ENCODE measurements at regions not wholly inside any gene's neighbourhood (a gene's known extent, or its start where the extent isn't known, plus 50 kb on each side); places are given as distances from the start of the nearest gene placed in this dataset.
A peak's percentile ranks its signal among the peaks of the same experiment; 100 is the strongest.

GRCh38 chr1:194103516-194104246 is 917.3 kb upstream of the B3GALT2 start:
- no TSS peak for BruUV-seq (replicated peaks)
- H2AFZ ChIP-seq (ENCODE audit: low read length), result no peak overlapping the region
- H3K9me3 ChIP-seq (ENCODE audit: low read length), result no peaks in the 10 kb centered on the region
- H3K4me3 ChIP-seq (ENCODE audit: low read depth, low read length, poor library complexity, severe bottlenecking), result no peak overlapping the region
- no peaks in the 10 kb centered on the region for H3K79me2 ChIP-seq (ENCODE audit: insufficient read depth, low read depth, low read length)
- no peaks in the 10 kb centered on the region for H3K36me3 ChIP-seq (ENCODE audit: insufficient read depth, low read length)
- DNase-seq (ENCODE audit: low spot score), result no peak
- POLR2A ChIA-PET, result interaction anchor here (2.6 kb wide), 1 partner anchor 10 kb away, joined by 8 read pairs; no protein-coding TSS in a partner anchor
- H4K20me1 ChIP-seq (ENCODE audit: insufficient read depth, low read length), result no peaks in the 10 kb centered on the region
- no peak overlapping the region for H3K27ac ChIP-seq (ENCODE audit: low read depth, low read length, poor library complexity, severe bottlenecking)
- no peak overlapping the region for H3K4me2 ChIP-seq (ENCODE audit: low read length)
- intact Hi-C loops (cut with micrococcal nuclease; ENCODE audit: unreplicated experiment), result no loop called here
- H3K9me2 ChIP-seq (ENCODE audit: insufficient read depth, low read length), result no peaks in the 10 kb centered on the region
- CTCF ChIA-PET (ENCODE audit: unreplicated experiment), result no interaction called here
- no peaks in the 10 kb centered on the region for H3K4me1 ChIP-seq (ENCODE audit: insufficient read depth, low read length, poor library complexity, severe bottlenecking)
- TF ChIP-seq EZH2phosphoT487 (IDR thresholded peaks at IDR 0.05; ENCODE audit: borderline replicate concordance, low read depth, low read length), result no peak
- TF ChIP-seq, protein P1, sequence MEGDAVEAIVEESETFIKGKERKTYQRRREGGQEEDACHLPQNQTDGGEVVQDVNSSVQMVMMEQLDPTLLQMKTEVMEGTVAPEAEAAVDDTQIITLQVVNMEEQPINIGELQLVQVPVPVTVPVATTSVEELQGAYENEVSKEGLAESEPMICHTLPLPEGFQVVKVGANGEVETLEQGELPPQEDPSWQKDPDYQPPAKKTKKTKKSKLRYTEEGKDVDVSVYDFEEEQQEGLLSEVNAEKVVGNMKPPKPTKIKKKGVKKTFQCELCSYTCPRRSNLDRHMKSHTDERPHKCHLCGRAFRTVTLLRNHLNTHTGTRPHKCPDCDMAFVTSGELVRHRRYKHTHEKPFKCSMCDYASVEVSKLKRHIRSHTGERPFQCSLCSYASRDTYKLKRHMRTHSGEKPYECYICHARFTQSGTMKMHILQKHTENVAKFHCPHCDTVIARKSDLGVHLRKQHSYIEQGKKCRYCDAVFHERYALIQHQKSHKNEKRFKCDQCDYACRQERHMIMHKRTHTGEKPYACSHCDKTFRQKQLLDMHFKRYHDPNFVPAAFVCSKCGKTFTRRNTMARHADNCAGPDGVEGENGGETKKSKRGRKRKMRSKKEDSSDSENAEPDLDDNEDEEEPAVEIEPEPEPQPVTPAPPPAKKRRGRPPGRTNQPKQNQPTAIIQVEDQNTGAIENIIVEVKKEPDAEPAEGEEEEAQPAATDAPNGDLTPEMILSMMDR (conservative IDR thresholded peaks at IDR 0.05; ENCODE audit: low read length), result no peak

GRCh38 chr1:194103101-194103500 is 916.7 kb upstream of the B3GALT2 start:
- DNase-seq (ENCODE audit: low spot score), result no peak
- Histone ChIP-seq H2AFZ (ENCODE audit: low read length) (no peak overlapping the region; the same call in 1 of the 2 replicates), H3K36me3 (ENCODE audit: insufficient read depth, low read length) (no peaks in the 10 kb centered on the region), H3K9me3 (ENCODE audit: low read length) (no peaks in the 10 kb centered on the region), H3K9me2 (ENCODE audit: insufficient read depth, low read length) (no peaks in the 10 kb centered on the region), H3K4me3 (ENCODE audit: low read depth, low read length, poor library complexity, severe bottlenecking) (no peak overlapping the region), H4K20me1 (ENCODE audit: insufficient read depth, low read length) (no peaks in the 10 kb centered on the region), H3K79me2 (ENCODE audit: insufficient read depth, low read depth, low read length) (no peaks in the 10 kb centered on the region), H3K4me2 (ENCODE audit: low read length) (no peak overlapping the region), H3K27ac (ENCODE audit: low read depth, low read length, poor library complexity, severe bottlenecking) (no peak overlapping the region), H3K4me1 (ENCODE audit: insufficient read depth, low read length, poor library complexity, severe bottlenecking) (no peaks in the 10 kb centered on the region)
- POLR2A ChIA-PET, result interaction anchor here (2.6 kb wide), 1 partner anchor 11 kb away, joined by 8 read pairs; no protein-coding TSS in a partner anchor
- CTCF ChIA-PET (ENCODE audit: unreplicated experiment), result no interaction called here
- intact Hi-C loops (cut with micrococcal nuclease; ENCODE audit: unreplicated experiment), result no loop called here
- no peak for TF ChIP-seq EZH2phosphoT487 (IDR thresholded peaks at IDR 0.05; ENCODE audit: borderline replicate concordance, low read depth, low read length)
- TF ChIP-seq, protein P1 (conservative IDR thresholded peaks at IDR 0.05; ENCODE audit: low read length), result no peak
- BruUV-seq (replicated peaks), result no TSS peak

DNA sequence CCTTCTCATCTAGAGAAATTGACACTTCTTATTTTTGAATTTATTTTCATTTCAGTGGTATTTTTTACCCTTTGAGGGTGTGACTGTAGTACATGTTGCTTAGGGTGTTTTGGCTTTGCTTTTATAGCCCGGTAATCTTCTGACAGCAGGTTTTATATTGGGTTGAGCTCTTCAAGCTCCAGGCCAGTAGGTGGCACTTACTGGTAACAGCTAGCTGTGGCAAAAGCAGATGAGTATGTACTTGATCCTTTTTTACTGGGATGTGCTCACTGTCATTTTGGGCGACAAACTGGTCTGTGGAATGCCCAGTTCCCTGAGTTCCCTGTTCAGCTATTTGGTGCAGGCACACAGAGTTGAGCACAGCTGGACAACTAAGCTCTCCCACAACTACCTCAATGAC is 916.2 kb upstream of the B3GALT2 start:
- no TSS peak for BruUV-seq (replicated peaks)

More for the DNA sequence above, 916.2 kb upstream of the B3GALT2 start:
- TF ChIP-seq, protein P1 (conservative IDR thresholded peaks at IDR 0.05; ENCODE audit: low read length), result peak; percentile 75
- no peak for TF ChIP-seq EZH2phosphoT487 (IDR thresholded peaks at IDR 0.05; ENCODE audit: borderline replicate concordance, low read depth, low read length)
- peak; percentile 61 for DNase-seq (ENCODE audit: low spot score)
- intact Hi-C loops (cut with micrococcal nuclease; ENCODE audit: unreplicated experiment), result loop anchor here (1.0 kb wide), 1 partner anchor 193 kb away; no protein-coding TSS in a partner anchor
- no peaks in the 10 kb centered on the region for H3K79me2 ChIP-seq (ENCODE audit: insufficient read depth, low read depth, low read length)
- ChIA-PET CTCF (ENCODE audit: unreplicated experiment) (no interaction called here), POLR2A (interaction anchor here (2.6 kb wide), 1 partner anchor 11 kb away, joined by 8 read pairs; no protein-coding TSS in a partner anchor)
- H4K20me1 ChIP-seq (ENCODE audit: insufficient read depth, low read length), result no peaks in the 10 kb centered on the region
- H3K4me3 ChIP-seq (ENCODE audit: low read depth, low read length, poor library complexity, severe bottlenecking), result no peak overlapping the region
- H3K36me3 ChIP-seq (ENCODE audit: insufficient read depth, low read length), result no peaks in the 10 kb centered on the region
- H3K9me3 ChIP-seq (ENCODE audit: low read length), result no peaks in the 10 kb centered on the region
- H3K4me1 ChIP-seq (ENCODE audit: insufficient read depth, low read length, poor library complexity, severe bottlenecking), result no peaks in the 10 kb centered on the region
- no peak overlapping the region for H3K27ac ChIP-seq (ENCODE audit: low read depth, low read length, poor library complexity, severe bottlenecking)
- H3K4me2 ChIP-seq (ENCODE audit: low read length), result no peak overlapping the region
- H2AFZ ChIP-seq (ENCODE audit: low read length), result no peak overlapping the region; the same call in 1 of the 2 replicates
- no peaks in the 10 kb centered on the region for H3K9me2 ChIP-seq (ENCODE audit: insufficient read depth, low read length)
